K562 (cell line): ENCODE measurements at regions not wholly inside any gene's neighbourhood (a gene's known extent, or its start where the extent isn't known, plus 50 kb on each side); places are given as distances from the start of the nearest gene placed in this dataset.

Experiments used
- ATAC-seq: fragments of 200-7000 bp; cut with Tn5 transposase; 3 replicates; pipeline ENCODE4 v1.9.1; 2020; ENCODE audit warnings: moderate library complexity
- BruUV-seq: library from RNA; stranded (reverse); fragments of 400-500 nt; replicated peaks from 2 replicates; lab custom pipeline; 2021; lab: Mats Ljungman, UMichigan
- CTCF ChIA-PET: fragments of 300-600 bp; formaldehyde crosslinking; extraction: SDS; loops from one replicate; lab custom pipeline; 2021; ENCODE audit warnings: low intra/inter-chr PET ratio; lab: Yijun Ruan, JAX
- POLR2A ChIA-PET: fragments of 300-600, 350-650 bp; sonication (Branson Sonifier 250); formaldehyde crosslinking; extraction: SDS; loops from one replicate; lab custom pipeline; 2021; ENCODE audit warnings: antibody characterized with exemption, inconsistent platforms; lab: Yijun Ruan, JAX
- DNase-seq, 4 experiments: peaks; one replicate each; pipeline versions ENCODE4 v3.0.0 to v3.0.0-alpha.2; 2011 to 2018; ENCODE audit warnings: low spot score in 3 of 4, mixed read lengths in 3 of 4; ENCODE audit errors: extremely low read depth in 1 of 4
- FAIRE-seq: peaks from 2 replicates; lab custom pipeline; 2011; peaks lifted over from hg19 to GRCh38; lab: Jason Lieb, UNC
- H2AFZ ChIP-seq: 2 replicates; pipeline ENCODE4 v1.6.0; 2011; ENCODE audit warnings: low read depth, low read length, control low read depth, inconsistent platforms
- H3K27ac ChIP-seq: fragments of 200-600 bp; 3 replicates; pipeline ENCODE4 v1.8.0; 2011; ENCODE audit warnings: low read depth, mild to moderate bottlenecking, control low read depth, inconsistent platforms, low read length, moderate library complexity, mixed read lengths; ENCODE audit errors: extremely low read depth
- H3K27me3 ChIP-seq, 2 experiments: fragments of 300-600 bp in 1 of 2; 2 replicates in 1 of 2; 3 replicates in 1 of 2; pipeline versions ENCODE4 v1.6.0 to v1.8.0; 2011; ENCODE audit warnings: inconsistent platforms in 2 of 2, low read length in 2 of 2, mild to moderate bottlenecking in 1 of 2, mixed read lengths in 1 of 2, moderate library complexity in 1 of 2; ENCODE audit not compliant: control insufficient read depth in 2 of 2, insufficient read depth in 2 of 2
- H3K36me3 ChIP-seq: fragments of 300-600 bp; 3 replicates; pipeline ENCODE4 v1.8.0; 2011; ENCODE audit warnings: mild to moderate bottlenecking, low read length, inconsistent platforms; ENCODE audit not compliant: control insufficient read depth, insufficient read depth
- H3K4me1 ChIP-seq, 2 experiments: fragments of 200-600 bp in 1 of 2; replicated peaks in 1 of 2; 2 replicates in 1 of 2; 3 replicates in 1 of 2; pipeline versions ENCODE4 v1.5.1 to v1.8.0; 2011; ENCODE audit warnings: inconsistent platforms in 2 of 2, low read length in 2 of 2, mild to moderate bottlenecking in 1 of 2, mixed read lengths in 1 of 2, moderate library complexity in 1 of 2; ENCODE audit not compliant: control insufficient read depth in 2 of 2, insufficient read depth in 2 of 2
- H3K4me2 ChIP-seq: 2 replicates; pipeline ENCODE4 v1.6.1; 2011; ENCODE audit warnings: low read length, control low read depth, inconsistent platforms, mixed read lengths; ENCODE audit not compliant: insufficient read depth
- H3K4me3 ChIP-seq: fragments of 200-600 bp; sonication (generic), shearing (Covaris generic); 2 replicates; pipeline ENCODE4 v1.5.1; 2016; ENCODE audit warnings: control low read depth, inconsistent platforms
- H3K79me2 ChIP-seq: fragments of 200-600 bp; 3 replicates; pipeline ENCODE4 v1.8.0; 2011; ENCODE audit warnings: low read length, inconsistent platforms; ENCODE audit not compliant: control insufficient read depth, insufficient read depth
- H3K9ac ChIP-seq, 2 experiments: 2 replicates each; pipeline versions ENCODE4 v1.6.0 to v1.6.1; 2011; ENCODE audit warnings: low read depth in 2 of 2, low read length in 2 of 2, control low read depth in 1 of 2, inconsistent platforms in 1 of 2, mild to moderate bottlenecking in 1 of 2, mixed read lengths in 1 of 2; ENCODE audit not compliant: insufficient read depth in 1 of 2
- H3K9me1 ChIP-seq: one replicate; pipeline ENCODE4 v1.6.0; 2011; ENCODE audit warnings: inconsistent platforms, mild to moderate bottlenecking, low read length, moderate library complexity; ENCODE audit not compliant: control insufficient read depth, insufficient read depth
- H3K9me3 ChIP-seq: replicated peaks from 2 replicates; pipeline ENCODE4 v1.5.1; 2011; ENCODE audit warnings: low read depth, low read length, inconsistent platforms; ENCODE audit not compliant: control insufficient read depth, insufficient read depth
- H4K20me1 ChIP-seq: replicated peaks from 2 replicates; pipeline ENCODE4 v1.6.1; 2011; ENCODE audit warnings: low read length, inconsistent platforms, mixed read lengths; ENCODE audit not compliant: control insufficient read depth, insufficient read depth
- FOXJ3 ChIP-seq: sonication (generic); formaldehyde crosslinking; IDR thresholded peaks from 2 replicates; pipeline ENCODE4 v1.4.0; 2020; ENCODE audit warnings: mild to moderate bottlenecking, missing genetic modification reagents
- HNRNPK ChIP-seq: fragments of 200-400 bp; formaldehyde crosslinking; IDR thresholded peaks from one replicate; pipeline ENCODE4 v1.6.1; 2018; ENCODE audit warnings: mild to moderate bottlenecking, low read depth, low read length; ENCODE audit not compliant: poor library complexity, severe bottlenecking
- MGA ChIP-seq: fragments of 450-650 bp; IDR thresholded peaks from 2 replicates; pipeline ENCODE4 v1.6.1; 2016; ENCODE audit warnings: mild to moderate bottlenecking, moderate library complexity
- NR0B1 ChIP-seq: fragments of 450-650 bp; IDR thresholded peaks from one replicate; pipeline ENCODE4 v1.6.1; 2018; ENCODE audit warnings: mild to moderate bottlenecking, moderate library complexity; ENCODE audit not compliant: partially characterized antibody
- POLR2AphosphoS2 ChIP-seq: IDR thresholded peaks from 2 replicates; pipeline ENCODE4 v1.6.1; 2012; ENCODE audit warnings: low read length, improper control_type of control experiment
- TEAD1 ChIP-seq, 2 experiments: fragments of 450-650 bp in 1 of 2; sonication (generic) in 1 of 2; formaldehyde crosslinking; IDR thresholded peaks; 2 replicates each; pipeline versions ENCODE4 v1.4.0 to v1.8.0; 2020 to 2022; ENCODE audit warnings: mild to moderate bottlenecking in 2 of 2, missing genetic modification reagents in 1 of 2
- ZNF668 ChIP-seq: fragments of 250-450 bp; sonication (Bioruptor Pico); IDR thresholded peaks from 2 replicates; pipeline ENCODE4 v1.8.0; 2022; ENCODE audit warnings: mild to moderate bottlenecking, inconsistent platforms
- WGBS: fragments of 100-300 bp; shearing (Covaris generic); methylation state at CpG from one replicate; pipeline ENCODE4 v1.1.6; 2016; ENCODE audit warnings: low coverage, mixed read lengths; ENCODE audit not compliant: insufficient coverage; ENCODE audit errors: missing lambda C conversion rate; 5-methylcytosine and 5-hydroxymethylcytosine counted together
- in situ Hi-C: fragments of 300-500 bp; cut with MboI; formaldehyde crosslinking; loops from 4 replicates; pipeline ENCODE4 v1.15.0; 2018; ENCODE audit warnings: inconsistent platforms, mixed read lengths
- intact Hi-C: fragments of 100-400 bp; cut with micrococcal nuclease; formaldehyde crosslinking; loops from 2 replicates; pipeline ENCODE4 v1.14.2; 2022

GRCh38 chr12:125351788-125352187, 286.6 kb downstream of the AACS start:
- no peak overlapping the region for H2AFZ ChIP-seq
- H3K4me2 ChIP-seq: no peak overlapping the region
- H3K9me3 ChIP-seq: no peaks in the 10 kb centered on the region
- ChIA-PET CTCF (no interaction called here), POLR2A (no interaction called here)
- H3K9me1 ChIP-seq: no peaks in the 10 kb centered on the region
- no peak overlapping the region for H3K9ac ChIP-seq
- H4K20me1 ChIP-seq: no peaks in the 10 kb centered on the region
- no peaks in the 10 kb centered on the region for H3K4me1 ChIP-seq
- peaks cover 0 to 10% of the 10 kb centered on the region in 2 experiments; a peak in 1 of 5 replicates for H3K27me3 ChIP-seq
- H3K4me3 ChIP-seq: no peak overlapping the region
- BruUV-seq: no TSS peak
- no peaks in the 10 kb centered on the region for H3K36me3 ChIP-seq
- H3K27ac ChIP-seq: no peak overlapping the region
- FAIRE-seq (no peak), DNase-seq (no peak), ATAC-seq (no peak)
- intact Hi-C loops: no loop called here
- no peaks in the 10 kb centered on the region for H3K79me2 ChIP-seq
- in situ Hi-C loops: no loop called here
- WGBS: 0% methylated on average over 2 of the region's 2 CpGs
- no peak for TF ChIP-seq POLR2AphosphoS2
- TF ChIP-seq ZNF668: no peak
- TF ChIP-seq TEAD1 (CRISPR knock-in tag; IDR thresholded peaks at IDR 0.05): no peak
- TF ChIP-seq FOXJ3: no peak
- TF ChIP-seq NR0B1: no peak
- no peak for TF ChIP-seq HNRNPK
- TF ChIP-seq MGA: no peak
